Activated CD4-positive, alpha-beta T cell treated with anti-CD3 and anti-CD28 coated beads, Interleukin-2, amount 50 U/mL, for 1 hour (primary cell): ENCODE measurements at regions not wholly inside any gene's neighbourhood (a gene's known extent, or its start where the extent isn't known, plus 50 kb on each side); places are given as distances from the start of the nearest gene placed in this dataset.
"Not testable (repeated sequence)": the region's sequence is repeated elsewhere in the genome, so short reads cannot be mapped to it uniquely, and the experiment has no call there.

Experiments used
- DNase-seq: peaks from one replicate; pipeline ENCODE4 v3.0.0-alpha.2; 2020

DNA sequence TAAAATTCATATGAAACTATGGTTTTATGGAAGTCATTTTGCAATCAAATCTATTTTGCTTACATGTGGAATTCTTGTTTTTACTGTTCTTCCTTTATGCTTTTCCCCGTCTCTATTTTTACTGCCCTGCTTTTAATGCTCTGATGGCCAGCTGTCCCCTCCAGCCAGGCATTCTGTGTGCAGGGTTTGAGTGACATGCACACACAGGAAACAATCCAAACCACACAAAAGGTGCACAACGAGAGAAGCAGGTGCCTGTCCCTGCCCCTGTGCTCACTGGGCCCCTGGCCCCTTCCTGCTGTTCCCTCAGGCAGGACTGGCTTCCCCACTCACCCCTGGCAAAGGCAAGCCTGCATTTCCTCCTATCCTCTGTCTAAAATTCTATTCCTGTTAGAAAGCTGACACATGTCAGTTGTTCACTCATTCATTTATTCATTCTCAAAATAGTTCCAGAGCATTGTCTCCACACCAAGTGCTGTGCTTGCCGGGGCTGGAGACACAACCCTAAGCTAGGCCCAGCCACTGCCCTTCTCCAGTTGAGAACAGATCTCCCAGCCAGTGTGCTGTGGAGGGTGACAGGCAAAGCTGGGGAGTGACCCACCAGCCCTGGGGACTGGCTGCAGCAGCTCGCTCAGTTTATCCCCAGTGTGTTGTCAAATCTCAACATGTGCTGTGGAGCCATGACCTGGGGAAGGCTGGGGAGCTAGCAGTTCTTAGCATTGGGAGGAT is 346.3 kb downstream of the FBXW7 start:
- no peak for DNase-seq

DNA sequence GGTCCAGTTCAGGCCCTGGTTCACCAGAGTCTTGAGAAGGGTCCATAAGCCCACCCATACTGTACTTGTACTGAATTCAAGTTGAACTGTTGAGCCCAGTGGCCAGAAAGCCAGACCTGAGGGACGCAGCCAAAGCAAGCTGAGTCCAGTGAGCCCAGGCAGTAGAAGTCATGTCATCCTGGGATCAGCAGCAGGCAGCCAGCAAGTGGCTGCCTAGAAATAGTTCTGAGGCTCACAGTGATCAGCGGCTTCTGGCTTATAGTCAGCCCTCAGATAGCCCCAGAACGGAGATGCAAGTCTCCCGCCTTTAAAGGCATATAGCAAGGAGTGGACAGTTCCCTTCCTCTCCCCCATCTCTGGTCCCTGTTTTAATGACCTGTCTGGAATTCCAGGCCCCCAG is 347.1 kb downstream of the FBXW7 start:
- DNase-seq = no peak

DNA sequence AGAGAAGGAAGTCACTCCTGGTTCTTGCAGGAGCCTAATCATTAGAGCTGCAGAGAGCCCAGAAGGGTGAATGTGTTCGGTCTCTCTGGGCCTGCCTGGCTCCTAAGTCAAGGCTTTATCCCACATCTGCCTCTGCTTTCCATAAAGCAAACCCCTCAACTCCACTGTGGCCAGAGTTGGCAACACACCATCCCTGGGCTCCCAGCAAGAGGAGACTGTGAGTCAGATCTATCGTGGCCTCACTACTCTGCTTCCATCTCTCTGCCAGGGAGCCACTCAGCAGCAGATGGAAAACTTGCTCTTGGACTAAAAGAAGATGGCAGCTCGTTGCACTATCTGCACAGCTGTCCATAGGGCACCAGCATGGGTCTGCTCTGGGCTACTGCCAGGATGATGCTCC is 348.2 kb downstream of the FBXW7 start:
- DNase-seq = no peak

DNA sequence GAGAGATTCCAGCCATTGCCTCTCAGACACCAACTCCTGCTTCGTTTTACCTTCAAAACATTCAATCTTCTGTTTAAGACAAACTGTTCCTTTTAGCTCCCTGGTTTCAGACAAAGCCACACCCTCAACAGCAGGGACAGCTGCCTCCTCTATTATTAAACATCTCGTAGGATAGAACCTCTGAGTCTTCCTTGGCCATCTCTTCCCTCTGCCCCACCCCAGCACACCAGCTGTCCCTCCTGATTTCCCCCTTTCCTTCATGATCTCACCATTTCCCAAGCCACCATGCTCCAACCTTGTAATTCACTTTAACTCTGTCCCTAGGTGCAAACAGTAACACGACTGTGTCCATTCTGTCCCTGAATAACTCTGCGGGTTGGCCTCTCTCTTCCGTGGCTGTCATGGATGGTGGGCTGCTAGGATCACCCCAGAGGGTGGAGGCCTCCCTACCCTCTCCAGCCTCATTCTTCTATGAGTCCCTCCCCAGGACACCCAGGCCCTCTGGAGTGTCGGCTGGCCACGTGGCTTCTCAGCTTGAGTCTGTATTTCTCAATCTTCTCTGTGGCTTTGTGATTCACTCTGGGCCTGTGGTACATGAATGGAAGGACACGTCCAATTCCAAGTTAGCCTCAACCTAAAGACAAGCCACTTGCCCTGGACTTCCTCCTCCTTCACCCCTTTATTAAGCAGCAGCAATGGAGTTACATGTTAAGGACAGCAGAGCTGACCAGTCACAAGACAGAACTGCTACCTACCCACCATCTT is 349.9 kb downstream of the FBXW7 start:
- DNase-seq = no peak

DNA sequence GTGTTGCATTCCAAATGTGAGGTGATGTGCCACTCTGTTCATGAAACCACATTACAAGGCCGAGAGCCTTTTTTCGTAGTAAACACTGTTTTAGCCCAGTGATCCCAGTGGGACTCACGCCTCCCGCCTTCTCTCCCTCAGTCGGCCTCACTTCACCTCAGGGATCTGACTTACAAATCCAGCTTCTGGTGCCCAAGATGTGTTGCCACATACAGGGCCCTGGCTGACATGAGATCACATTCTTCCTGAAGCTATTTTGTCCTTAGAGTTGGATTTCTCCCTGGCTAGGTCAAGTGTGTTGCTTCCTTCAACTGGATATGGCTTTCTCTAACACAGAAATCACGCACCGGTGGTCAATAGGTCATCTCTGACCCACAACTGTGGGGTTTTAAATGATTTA is 354.7 kb downstream of the FBXW7 start:
- DNase-seq = no peak

DNA sequence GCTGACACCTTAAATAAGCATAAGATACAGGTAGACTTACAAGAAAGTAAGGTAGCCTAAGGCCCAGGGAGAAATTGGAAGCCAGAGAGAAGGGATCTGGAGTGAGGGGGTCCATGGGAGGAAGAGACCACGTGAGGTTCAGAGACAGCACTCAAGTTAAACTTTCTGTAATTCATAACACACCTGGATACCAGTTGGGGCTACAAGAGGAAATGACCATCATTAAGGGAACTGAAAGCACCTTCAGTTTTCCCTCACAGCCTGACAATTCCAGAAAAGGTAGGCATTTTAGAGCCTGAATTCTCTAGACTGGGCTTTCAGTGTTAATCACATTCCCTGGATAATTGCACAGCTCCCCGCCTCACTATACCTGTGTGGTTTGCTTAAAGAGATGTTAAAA is 355.5 kb downstream of the FBXW7 start:
- no peak for DNase-seq

DNA sequence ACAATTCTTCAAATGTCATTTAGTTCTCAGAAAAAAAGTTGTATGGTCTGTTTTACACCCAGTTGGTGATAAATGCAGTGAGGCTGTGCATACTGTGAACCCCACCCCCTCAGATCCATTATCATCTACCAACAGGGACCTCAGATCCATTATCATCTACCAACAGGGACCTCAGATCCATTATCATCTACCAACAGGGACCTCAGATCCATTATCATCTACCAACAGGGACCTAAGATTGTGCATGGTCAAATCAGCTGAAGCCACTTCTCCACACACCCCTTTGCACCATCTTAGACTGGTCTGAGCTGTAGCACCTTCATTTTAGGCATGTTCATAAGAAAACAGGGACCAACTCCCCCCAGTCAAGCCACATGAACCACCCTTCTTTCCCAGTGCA is 358.4 kb downstream of the FBXW7 start:
- not testable (repeated sequence) for DNase-seq

DNA sequence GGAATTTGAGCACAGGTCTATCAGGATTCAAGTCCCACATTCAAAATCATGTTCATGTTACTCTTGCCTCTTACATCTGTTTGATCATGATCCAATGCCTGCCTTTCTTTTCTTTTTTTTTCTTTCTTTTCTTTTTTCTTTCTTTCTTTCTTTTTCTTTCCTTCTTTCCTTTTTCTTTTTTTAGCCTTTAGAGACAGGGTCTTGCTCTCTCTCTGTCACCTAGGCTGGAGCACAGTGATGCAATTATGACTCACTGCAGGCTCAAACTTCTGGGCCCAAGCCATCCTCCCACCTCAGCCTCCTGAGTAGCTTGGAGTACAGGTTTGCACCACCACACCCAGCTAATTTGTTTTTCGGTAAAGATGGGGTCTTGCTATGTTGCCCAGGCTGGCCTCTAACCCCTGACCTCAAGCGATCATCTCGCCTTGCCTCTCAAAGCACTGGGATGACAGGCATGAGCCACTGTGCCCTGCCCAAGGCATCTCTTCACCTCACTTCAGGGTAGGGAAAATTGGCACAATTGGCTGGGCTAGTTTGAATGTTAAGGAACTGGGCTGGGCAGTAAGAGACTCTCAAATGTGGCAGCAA is 359.2 kb downstream of the FBXW7 start:
- DNase-seq = no peak

DNA sequence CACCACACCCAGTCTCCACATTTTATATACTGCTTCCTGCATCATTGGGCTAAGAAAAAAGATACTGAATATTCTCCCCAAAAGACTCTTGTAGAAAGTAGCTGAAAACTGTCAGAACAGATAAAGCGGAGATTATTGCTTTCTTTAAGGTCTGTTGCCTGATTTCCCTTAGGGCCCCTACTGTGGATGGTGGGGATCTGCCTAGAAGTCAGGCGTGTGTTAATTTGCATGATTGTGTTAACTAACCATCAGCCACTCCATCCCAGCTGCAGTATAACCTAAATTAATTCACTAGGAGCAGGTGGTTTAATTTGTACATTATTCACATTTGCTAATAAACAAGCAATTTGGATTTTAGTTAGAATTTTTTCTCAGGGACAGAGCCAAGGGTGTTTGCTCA is 360.3 kb downstream of the FBXW7 start:
- no peak for DNase-seq

DNA sequence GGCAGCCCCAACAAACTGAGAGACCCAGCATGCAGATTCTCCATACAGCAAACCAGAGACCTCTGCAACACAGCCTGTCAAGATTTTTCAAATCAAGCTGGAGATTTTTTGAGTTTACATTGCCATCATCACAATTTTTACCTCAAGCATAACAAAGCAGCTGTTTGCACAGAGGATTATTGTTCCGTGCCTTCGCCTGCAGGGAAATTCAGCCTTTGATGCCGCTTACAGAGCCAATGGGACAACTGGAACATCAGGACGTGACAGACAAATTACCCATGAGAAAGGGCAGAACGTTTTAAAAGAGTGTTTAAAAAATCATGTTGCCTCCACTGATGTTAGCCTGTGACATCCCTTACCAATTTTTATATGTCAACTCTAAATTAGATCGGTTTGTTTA is 363.7 kb downstream of the FBXW7 start:
- DNase-seq = no peak

DNA sequence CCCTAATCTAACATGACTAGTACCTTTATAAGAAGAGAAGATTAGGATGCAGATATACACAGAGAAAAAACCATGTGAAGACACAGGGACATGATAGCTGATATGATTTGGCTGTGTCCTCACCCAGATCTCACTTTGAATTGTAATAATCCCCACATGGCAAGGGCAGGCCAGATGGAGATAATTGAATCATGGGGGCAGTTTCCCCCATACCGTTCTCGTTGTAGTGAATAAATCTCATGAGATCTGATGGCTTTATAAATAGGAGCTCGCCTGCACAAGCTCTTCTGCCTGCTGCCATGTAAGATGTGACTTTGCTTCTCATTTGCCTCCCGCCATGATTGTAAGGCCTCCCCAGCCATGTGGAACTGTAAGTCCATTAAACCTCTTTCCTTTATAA is 364.3 kb downstream of the FBXW7 start:
- no peak for DNase-seq

DNA sequence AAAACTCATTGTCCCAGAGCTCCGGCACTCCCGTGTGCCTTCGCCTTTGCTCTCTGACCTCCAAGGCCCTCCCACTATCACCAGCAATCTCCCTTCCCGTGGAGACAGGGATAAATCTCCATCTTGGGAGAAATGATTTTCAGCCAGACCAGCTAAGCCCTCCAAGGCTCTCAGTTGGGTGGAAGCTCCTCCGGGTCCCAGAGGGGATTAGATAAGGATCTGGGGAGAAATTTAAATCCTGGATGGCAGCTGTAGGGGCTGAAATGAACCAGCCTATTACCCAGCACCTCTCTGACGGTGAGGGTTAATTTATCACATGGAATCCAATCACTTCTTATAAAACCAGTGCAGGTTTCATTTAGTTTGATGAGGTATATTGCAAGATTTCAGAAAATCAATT is 366.2 kb downstream of the FBXW7 start:
- no peak for DNase-seq

DNA sequence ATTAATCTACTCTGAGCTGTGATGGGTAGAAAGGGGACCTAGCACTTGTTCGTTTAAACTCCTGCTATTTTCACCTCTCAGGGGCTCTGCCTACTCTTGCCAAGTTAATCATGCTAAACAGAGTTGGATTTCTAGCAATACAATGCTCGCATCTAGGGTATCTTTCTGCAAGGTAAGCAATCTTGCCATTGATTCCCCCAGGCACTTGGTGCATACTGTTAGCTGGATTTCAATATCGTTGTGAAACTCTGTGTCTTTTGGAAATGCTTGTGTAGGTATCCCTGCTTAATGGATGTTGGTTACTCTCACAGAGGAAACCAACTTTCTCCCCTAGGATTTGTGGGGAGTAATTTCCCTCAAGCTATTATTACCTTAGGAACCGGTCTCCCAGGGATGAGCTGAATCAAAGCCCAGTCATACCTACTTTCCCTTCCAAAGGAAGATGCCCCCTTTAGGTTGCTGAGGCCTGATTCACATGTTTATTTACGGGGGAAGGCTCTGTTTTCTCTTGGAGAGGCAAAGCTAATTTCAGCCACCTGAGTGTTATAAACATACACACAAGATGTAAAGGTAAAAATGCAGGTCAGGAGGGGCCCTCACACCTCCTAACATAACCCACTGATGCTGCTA is 366.8 kb downstream of the FBXW7 start:
- DNase-seq = no peak

DNA sequence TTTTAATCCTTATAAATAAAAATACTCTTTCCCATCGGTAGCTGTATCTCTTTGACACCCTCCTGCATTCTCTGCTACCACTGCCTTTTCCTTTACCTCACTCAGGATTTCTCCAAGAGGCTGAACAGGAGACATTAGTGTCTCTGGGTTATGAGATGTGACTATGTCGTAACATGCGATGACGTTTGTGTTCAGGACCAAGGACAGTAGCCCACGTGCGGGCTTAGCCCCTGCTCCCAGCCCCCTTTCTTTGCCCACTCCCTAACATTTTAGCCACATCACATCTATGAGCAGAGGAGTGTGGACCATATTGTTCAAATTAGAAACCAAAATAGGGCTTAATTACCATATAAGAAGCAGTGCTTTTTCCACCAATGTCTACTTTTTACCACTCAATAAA is 369.3 kb downstream of the FBXW7 start:
- DNase-seq = no peak

DNA sequence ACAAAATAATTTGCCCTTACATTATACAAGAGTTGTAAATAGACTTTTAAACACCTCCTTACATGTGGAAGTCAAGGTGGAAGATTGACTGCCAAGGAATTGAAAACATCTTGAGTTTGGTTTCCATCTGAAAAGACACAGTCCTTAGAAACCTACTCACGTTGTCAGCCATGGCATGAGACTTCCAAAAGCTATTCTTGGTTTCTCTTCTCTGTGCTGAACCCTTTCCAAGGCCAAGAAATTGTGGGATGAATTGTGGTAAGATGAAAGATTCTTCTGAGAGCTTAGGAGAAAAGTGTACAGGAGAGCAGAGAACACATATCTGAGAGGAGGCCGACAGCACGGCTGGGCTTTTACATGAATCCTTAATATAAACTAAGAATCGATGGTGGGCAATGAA is 370.0 kb downstream of the FBXW7 start:
- no peak for DNase-seq

DNA sequence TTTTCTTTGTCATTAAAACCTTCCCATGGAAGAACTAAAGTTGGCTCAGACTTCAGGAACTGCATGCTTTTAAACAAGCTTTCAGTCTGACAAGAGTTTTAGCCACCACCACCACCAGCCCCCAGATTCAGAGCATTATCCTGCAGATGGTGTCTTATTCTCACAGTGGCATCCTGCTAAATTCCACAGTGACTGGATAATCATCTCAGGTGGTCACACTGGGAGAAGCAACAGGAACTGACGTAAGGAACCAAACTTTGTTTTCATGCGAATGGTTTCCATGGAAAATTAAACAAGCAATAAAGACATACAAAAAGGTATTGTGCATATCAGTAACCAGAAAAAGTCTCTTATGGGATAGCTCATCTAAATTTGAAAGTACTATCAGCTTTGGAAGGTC is 370.7 kb downstream of the FBXW7 start:
- DNase-seq = no peak

DNA sequence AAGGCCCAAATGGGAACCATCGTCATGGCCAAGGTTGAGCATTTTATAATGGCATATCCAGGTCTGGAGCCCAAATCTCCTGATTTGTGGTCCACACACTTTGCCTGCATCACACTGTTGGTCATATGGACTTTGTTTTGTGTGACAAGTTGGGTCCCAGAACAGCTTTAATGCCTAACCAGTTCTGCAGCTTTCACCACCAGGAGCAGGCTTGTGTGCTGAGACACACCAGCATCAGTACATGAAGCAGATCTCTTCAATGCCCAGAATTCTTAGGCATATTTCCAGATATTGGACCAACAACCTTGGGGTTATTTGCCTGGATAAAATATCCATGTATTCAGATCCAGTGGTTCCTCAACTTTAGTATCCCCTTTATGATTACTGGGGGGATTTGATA is 371.3 kb downstream of the FBXW7 start:
- no peak for DNase-seq

DNA sequence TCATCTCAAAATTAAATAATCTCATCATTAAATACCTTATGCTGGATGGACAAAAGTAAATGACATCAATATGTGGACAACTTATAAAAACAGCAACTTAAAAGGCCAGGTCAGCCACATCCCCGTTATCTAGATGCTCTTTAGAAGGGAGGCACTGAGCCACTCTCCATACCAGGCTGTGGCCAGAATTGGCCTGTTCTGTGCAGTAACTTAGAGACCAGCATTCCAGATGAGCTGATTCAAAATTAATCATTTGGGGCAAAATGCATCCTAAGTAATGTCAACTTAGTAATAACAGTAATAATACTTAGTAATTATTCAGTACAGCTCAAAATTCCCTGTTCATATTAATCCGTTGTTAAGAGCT is 373.6 kb downstream of the FBXW7 start:
- DNase-seq = no peak

DNA sequence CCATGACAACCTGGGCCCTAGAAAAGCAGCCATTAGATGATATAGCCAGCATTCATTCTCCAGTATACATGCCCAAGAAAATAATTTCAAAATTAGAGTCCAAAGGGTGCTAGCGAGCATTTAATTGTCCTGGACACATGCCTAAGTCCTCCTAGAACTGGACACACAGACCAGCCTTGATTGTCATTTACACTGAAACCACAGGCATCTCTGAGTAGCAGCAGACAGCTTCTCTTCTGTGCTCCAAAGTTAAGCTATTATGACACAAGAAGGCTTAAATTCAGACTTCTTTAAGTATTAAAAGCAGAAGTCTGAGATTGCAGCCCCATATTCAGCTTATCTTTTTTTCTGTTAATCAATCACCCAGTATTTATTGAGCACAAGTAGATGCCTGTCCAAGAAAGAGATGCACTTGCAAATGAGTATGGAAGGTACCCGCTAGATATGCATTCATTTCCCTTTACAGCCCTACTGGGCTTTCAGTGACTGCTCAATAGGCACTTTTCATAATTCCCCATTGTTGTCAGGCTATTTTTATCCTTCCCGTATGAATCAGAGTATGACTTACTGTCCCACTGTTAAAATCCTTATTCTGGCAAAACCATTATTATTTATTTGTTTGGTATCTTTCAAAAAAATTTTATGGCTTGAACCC is 374.1 kb downstream of the FBXW7 start:
- no peak for DNase-seq

DNA sequence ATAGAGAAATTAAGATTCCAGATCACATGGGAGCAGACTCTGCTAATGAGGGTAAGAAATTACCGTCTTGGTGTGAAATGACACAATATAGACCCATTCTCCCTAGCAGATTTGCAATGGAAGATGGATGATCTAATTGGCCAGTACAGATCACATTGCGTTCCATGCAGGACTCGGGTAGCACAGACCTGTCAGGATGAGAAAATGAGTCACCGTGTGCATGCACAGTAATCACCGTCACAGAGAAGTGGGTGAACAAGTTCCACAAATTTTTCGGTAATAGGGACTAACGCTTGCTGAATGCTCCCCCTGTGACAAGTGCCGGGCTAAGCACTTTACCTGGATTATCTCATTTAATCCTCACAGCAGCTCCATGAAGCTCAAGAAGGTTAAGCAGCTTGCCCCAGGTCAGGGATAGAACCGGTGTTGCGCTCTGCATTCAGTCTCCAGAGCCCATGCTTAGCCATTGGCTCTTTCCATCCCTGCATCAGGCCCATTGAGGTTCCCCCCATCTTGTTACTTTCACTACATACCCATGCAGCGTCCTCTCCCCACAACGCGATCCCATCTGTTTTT is 375.6 kb downstream of the FBXW7 start:
- no peak for DNase-seq

DNA sequence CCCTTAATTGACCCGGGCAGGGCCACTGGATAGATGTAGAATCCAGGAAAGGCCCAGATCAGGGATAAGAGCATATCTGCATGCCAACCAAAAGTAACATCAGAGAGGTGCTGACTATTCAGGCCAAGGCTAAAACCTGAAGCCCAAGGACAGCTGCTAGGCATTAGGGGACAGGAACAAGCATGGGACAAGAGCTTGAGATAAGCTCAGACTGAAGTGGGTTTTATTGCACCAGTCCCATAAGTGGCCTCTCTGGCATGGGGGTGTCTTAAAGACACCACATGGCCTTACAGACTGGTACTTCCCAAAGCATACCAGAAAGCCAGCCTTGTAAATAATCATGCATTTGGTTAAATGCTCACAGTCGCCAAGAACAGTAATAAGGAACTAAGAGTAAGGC is 376.1 kb downstream of the FBXW7 start:
- no peak for DNase-seq

DNA sequence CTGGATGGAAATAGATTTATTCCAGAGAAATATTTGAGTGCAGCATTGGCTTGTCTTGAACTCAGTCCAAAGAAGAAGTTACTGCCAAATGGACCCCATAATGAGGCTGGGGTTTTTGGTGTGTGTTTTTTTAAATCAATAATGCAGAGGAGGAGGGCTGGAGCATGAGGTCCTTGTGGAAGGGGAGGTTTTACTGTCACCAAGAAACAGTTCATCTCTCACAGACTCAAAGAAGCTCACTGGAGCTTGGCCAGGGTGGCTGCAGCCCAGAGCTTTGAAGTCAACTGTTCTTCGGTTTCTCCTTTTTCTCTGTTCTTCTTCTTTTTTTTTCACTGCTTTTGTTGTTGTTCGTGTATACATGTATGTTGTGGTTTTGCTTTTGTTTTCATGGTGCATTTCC is 377.7 kb downstream of the FBXW7 start:
- no peak for DNase-seq

DNA sequence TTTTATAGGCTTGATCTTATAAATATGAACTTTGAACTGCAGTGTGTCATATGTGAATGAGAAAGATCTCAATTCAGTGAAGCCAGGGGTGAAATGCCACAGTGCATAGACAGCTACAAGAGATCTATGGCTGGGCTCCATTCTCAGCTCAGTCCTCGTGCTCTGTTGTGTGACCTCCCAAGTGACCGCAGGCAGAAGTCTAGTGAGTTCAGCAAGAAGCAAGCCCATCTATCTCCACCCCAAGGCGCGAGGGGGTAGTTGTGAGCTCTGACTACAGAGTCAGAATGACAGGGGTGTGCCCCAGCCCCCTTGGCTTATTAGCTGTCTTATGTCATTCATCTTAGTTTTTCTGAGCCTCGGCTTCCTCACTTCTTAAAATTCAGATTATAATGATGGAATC is 378.3 kb downstream of the FBXW7 start:
- no peak for DNase-seq
